CD14-positive monocyte (primary cell): ENCODE measurements at regions not wholly inside any gene's neighbourhood (a gene's known extent, or its start where the extent isn't known, plus 50 kb on each side); places are given as distances from the start of the nearest gene placed in this dataset.

Source experiments
- DNase-seq, 3 donors: peaks; one replicate each; pipeline ENCODE4 v3.0.0-alpha.2; 2011 to 2022
- H2AFZ ChIP-seq: 2 replicates; pipeline ENCODE4 v1.6.0; 2012; ENCODE audit warnings: mild to moderate bottlenecking, low read depth, low read length, inconsistent platforms; ENCODE audit not compliant: insufficient read depth, poor library complexity, severe bottlenecking
- H3K27ac ChIP-seq, 2 donors: 1 replicate in 1 of 2; 2 replicates in 1 of 2; pipeline ENCODE4 v1.5.1; 2012 to 2013; ENCODE audit warnings: low read length in 2 of 2, control low read depth in 1 of 2, inconsistent platforms in 1 of 2, low read depth in 1 of 2, mild to moderate bottlenecking in 1 of 2
- H3K27me3 ChIP-seq, 2 donors: one replicate each; pipeline versions ENCODE4 v1.6.0 to v1.6.1; 2011 to 2013; ENCODE audit warnings: low read length in 2 of 2; ENCODE audit not compliant: control insufficient read depth in 2 of 2, insufficient read depth in 2 of 2
- H3K36me3 ChIP-seq, 2 donors: replicated peaks in 1 of 2; 1 replicate in 1 of 2; 2 replicates in 1 of 2; pipeline versions ENCODE4 v1.5.1 to v1.6.1; 2012 to 2013; ENCODE audit warnings: low read length in 2 of 2, control low read depth in 1 of 2, inconsistent platforms in 1 of 2, mild to moderate bottlenecking in 1 of 2; ENCODE audit not compliant: insufficient read depth in 2 of 2, control insufficient read depth in 1 of 2
- H3K4me1 ChIP-seq, 2 donors: 1 replicate in 1 of 2; 2 replicates in 1 of 2; pipeline versions ENCODE4 v1.5.1 to v1.6.1; 2012 to 2013; ENCODE audit warnings: low read length in 2 of 2, control low read depth in 1 of 2, inconsistent platforms in 1 of 2, mild to moderate bottlenecking in 1 of 2, moderate library complexity in 1 of 2; ENCODE audit not compliant: insufficient read depth in 2 of 2, control insufficient read depth in 1 of 2
- H3K4me2 ChIP-seq: replicated peaks from 2 replicates; pipeline ENCODE3; 2012; ENCODE audit warnings: low read length, moderate library complexity, mild to moderate bottlenecking; ENCODE audit not compliant: poor library complexity, severe bottlenecking; ENCODE audit errors: extremely low read depth
- H3K4me3 ChIP-seq, 3 experiments: fragments of 200-600 bp in 1 of 3; sonication (generic) in 1 of 3; replicated peaks in 1 of 3; 1 replicate in 2 of 3; 2 replicates in 1 of 3; pipeline ENCODE4 v1.5.1; 2011 to 2013; ENCODE audit warnings: low read length in 3 of 3, mild to moderate bottlenecking in 3 of 3, control low read depth in 2 of 3, low read depth in 2 of 3, inconsistent platforms in 1 of 3, moderate library complexity in 1 of 3
- H3K79me2 ChIP-seq: 2 replicates; pipeline ENCODE4 v1.6.0; 2012; ENCODE audit warnings: mild to moderate bottlenecking, control low read depth, inconsistent platforms, low read length, moderate library complexity; ENCODE audit not compliant: insufficient read depth
- H3K9ac ChIP-seq: 2 replicates; pipeline ENCODE4 v1.6.0; 2017; ENCODE audit warnings: low read length, mild to moderate bottlenecking; ENCODE audit not compliant: insufficient read depth, poor library complexity, severe bottlenecking
- H3K9me3 ChIP-seq, 2 donors: replicated peaks in 1 of 2; 1 replicate in 1 of 2; 2 replicates in 1 of 2; pipeline versions ENCODE4 v1.5.1 to v1.6.1; 2012 to 2013; ENCODE audit warnings: low read length in 2 of 2, control low read depth in 1 of 2; ENCODE audit not compliant: control insufficient read depth in 1 of 2, insufficient read depth in 1 of 2
- H4K20me1 ChIP-seq: 2 replicates; pipeline ENCODE4 v1.6.0; 2012; ENCODE audit warnings: mild to moderate bottlenecking, low read length, control low read depth, moderate library complexity; ENCODE audit not compliant: insufficient read depth
- H3K27ac Mint-ChIP-seq, 7 donors: one replicate each; pipeline ENCODE4 v1.8.0; 2020; ENCODE audit warnings: mild to moderate bottlenecking in 7 of 7, mixed read lengths in 7 of 7, moderate library complexity in 6 of 7, inconsistent platforms in 2 of 7
- H3K27me3 Mint-ChIP-seq, 3 donors: one replicate each; pipeline ENCODE4 v1.8.0; 2021 to 2022; ENCODE audit warnings: low read depth in 3 of 3, mild to moderate bottlenecking in 3 of 3, mixed read lengths in 3 of 3, moderate library complexity in 3 of 3, inconsistent platforms in 1 of 3
- H3K36me3 Mint-ChIP-seq, 2 donors: one replicate each; pipeline ENCODE4 v1.8.0; 2020; ENCODE audit warnings: mixed read lengths in 2 of 2, inconsistent platforms in 1 of 2, mild to moderate bottlenecking in 1 of 2
- H3K4me1 Mint-ChIP-seq: one replicate; pipeline ENCODE4 v1.8.0; 2020; ENCODE audit warnings: mild to moderate bottlenecking, mixed read lengths
- H3K4me3 Mint-ChIP-seq, 2 donors: one replicate each; pipeline ENCODE4 v1.8.0; 2020; ENCODE audit warnings: mild to moderate bottlenecking in 2 of 2, mixed read lengths in 2 of 2, moderate library complexity in 1 of 2
- H3K9me3 Mint-ChIP-seq, 7 donors: one replicate each; pipeline ENCODE4 v1.8.0; 2020 to 2022; ENCODE audit warnings: mixed read lengths in 7 of 7, mild to moderate bottlenecking in 6 of 7, moderate library complexity in 6 of 7, inconsistent platforms in 2 of 7
- CTCF ChIP-seq: fragments of 200-600 bp; IDR thresholded peaks from one replicate; pipeline ENCODE4 v1.8.0; 2022; ENCODE audit warnings: antibody characterized with exemption, mild to moderate bottlenecking
- WGBS: methylation state at CpG from one replicate; pipeline ENCODE4 v1.1.5; 2013; ENCODE audit warnings: missing lambda C conversion rate; ENCODE audit not compliant: insufficient coverage; 5-methylcytosine and 5-hydroxymethylcytosine counted together
- intact Hi-C, 2 donors: fragments of 100-400 bp; cut with micrococcal nuclease; formaldehyde crosslinking; loops; one replicate each; pipeline versions ENCODE4 v1.15.0 to v1.15.1; 2023

GRCh38 chr13:90696656-90697055, 650.8 kb upstream of the MIR17HG start:
- no peak for DNase-seq
- WGBS: no CpG with 5 or more reads among the region's 5 CpGs
- Histone ChIP-seq H3K27me3 (no peaks in the 10 kb centered on the region), H3K4me1 (no peaks in the 10 kb centered on the region), H4K20me1 (no peaks in the 10 kb centered on the region), H3K4me3 (no peak overlapping the region), H2AFZ (no peak overlapping the region), H3K4me2 (no peak overlapping the region), H3K9me3 (peaks cover 0 to 3% of the 10 kb centered on the region in 2 donors), H3K27ac (no peak overlapping the region), H3K36me3 (no peaks in the 10 kb centered on the region), H3K9ac (no peak overlapping the region), H3K79me2 (no peaks in the 10 kb centered on the region)
- intact Hi-C loops: no loop called here
- H3K9me3 Mint-ChIP-seq: peaks cover 0 to 6% (median 2%) of the 10 kb centered on the region in 7 donors
- no peaks in the 10 kb centered on the region for H3K36me3 Mint-ChIP-seq
- H3K27me3 Mint-ChIP-seq: no peaks in the 10 kb centered on the region
- H3K4me1 Mint-ChIP-seq: no peaks in the 10 kb centered on the region
- no peak for TF ChIP-seq CTCF
- no peak overlapping the region for H3K4me3 Mint-ChIP-seq
- no peak overlapping the region for H3K27ac Mint-ChIP-seq

GRCh38 chr13:90700340-90700739, 647.1 kb upstream of the MIR17HG start:
- Histone ChIP-seq H3K4me3 (no peak overlapping the region), H3K4me2 (no peak overlapping the region), H3K9ac (no peak overlapping the region), H2AFZ (no peak overlapping the region), H3K79me2 (no peaks in the 10 kb centered on the region), H3K36me3 (no peaks in the 10 kb centered on the region), H3K27ac (no peak overlapping the region), H3K27me3 (no peaks in the 10 kb centered on the region), H4K20me1 (no peaks in the 10 kb centered on the region), H3K4me1 (no peaks in the 10 kb centered on the region), H3K9me3 (peaks cover 0 to 3% of the 10 kb centered on the region in 2 donors)
- no peak for TF ChIP-seq CTCF
- H3K9me3 Mint-ChIP-seq: peaks cover 0 to 16% (median 8%) of the 10 kb centered on the region in 7 donors
- no peaks in the 10 kb centered on the region for H3K36me3 Mint-ChIP-seq
- intact Hi-C loops: no loop called here
- H3K4me3 Mint-ChIP-seq: no peak overlapping the region
- no peaks in the 10 kb centered on the region for H3K27me3 Mint-ChIP-seq
- H3K4me1 Mint-ChIP-seq: no peaks in the 10 kb centered on the region
- DNase-seq: no peak
- WGBS: 100% methylated on average over 1 of the region's 1 CpG
- no peak overlapping the region for H3K27ac Mint-ChIP-seq
